GM19438 (cell line): ENCODE measurements at regions not wholly inside any gene's neighbourhood (a gene's known extent, or its start where the extent isn't known, plus 50 kb on each side); places are given as distances from the start of the nearest gene placed in this dataset.
A peak's percentile ranks its signal among the peaks of the same experiment; 100 is the strongest.
"Not testable (repeated sequence)": the region's sequence is repeated elsewhere in the genome, so short reads cannot be mapped to it uniquely, and the experiment has no call there.

Experiments
- ATAC-seq: cut with Tn5 transposase; IDR thresholded peaks from one replicate; pipeline ENCODE4 v1.9.1; 2021; ENCODE audit warnings: low read depth; ENCODE audit not compliant: unreplicated experiment

DNA sequence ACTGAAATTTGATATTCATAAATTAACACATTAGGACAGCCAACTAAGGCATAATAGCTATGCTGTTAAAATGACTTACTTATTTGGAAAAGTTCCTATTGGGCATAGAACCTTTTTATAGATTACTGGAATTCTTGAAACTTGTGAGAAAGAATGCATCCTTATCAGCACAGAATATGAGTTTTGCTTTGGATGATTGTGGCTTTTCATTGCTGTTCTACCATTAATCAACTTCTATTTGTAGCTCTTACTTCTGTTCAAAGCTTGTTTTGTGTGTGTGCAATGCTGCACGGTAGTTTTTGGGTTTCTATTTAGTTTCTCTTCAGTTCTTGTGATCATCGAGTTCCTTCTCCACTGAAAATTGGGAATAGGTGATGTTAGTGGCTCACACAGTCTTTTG lies 152.4 kb upstream of the PELI2 start:
- ATAC-seq: no peak

DNA sequence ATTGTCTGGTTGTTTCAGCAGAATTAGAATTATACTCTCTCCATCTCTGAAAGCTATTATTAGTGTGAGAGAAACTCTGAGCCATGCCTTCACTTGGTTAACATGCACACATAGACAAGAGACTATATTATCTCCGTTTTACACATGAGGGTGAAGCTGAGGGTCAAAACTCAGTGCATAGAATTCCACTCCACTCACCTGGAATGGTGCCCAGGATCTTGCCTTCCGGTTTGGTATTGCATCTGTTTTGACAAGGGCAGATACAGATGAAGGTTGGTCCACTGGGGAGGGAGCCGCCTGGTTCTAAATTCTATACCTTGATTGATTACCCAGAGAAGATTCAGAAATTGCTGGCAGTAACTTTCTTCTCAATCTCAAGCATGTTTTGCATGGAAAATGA lies 149.5 kb upstream of the PELI2 start:
- ATAC-seq: no peak

DNA sequence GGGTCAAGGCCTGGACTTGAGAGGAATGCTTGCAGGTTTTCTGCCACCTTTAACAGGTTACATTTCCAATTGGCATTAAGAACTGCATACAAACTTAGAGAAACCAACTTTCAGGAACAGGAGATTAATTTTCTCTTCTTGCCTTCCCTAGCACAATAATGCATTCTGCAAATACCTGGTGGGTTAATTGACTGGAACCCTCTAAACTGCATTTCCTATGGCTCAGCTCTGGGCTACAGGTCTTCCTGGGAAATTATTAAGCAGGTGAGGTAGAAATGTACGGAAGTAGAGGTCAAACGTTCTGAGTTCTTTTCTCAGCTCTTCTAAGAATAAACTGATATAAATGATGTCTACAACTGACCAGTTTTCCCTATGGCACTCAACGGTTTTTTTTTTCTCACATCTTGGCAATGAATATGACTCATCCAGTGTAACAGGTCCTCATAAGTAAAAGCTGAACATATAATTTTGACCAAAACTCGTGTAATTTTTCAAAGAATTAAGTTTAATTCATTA lies 144.9 kb upstream of the PELI2 start:
- no peak for ATAC-seq

DNA sequence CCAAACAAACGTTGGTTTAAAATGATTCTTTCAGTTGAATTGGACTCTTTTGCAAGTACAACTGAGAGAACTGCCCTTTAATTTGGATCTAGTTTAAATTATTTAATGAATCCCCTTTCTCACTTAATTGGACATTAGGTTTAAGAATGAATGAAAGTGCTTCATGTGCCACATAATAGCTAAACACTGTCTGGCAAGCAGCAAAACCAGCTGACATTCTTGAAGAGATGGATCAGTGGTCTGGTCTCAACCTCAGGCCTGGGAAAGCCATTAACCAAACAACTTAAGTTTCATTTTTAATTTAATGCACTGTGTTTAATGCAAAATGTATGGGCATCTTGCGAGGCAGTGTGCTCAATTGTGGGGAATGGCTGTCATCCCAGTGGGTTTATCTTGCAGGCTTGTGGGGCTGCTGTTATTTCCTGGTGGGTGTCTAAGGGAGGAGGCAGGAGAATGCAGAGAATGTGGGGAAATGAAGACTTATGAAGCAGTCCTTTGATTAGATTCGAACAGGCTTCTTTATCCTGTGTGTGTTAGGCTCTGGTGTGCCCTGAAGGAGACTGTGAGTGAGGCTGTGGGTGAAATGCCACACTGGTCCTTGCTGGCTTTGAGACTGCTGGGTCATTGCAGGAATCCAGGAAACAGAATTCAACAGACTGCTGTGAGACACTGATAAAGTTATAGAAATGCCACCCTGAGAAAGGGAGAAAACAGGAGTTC lies 144.1 kb upstream of the PELI2 start:
- no peak for ATAC-seq

DNA sequence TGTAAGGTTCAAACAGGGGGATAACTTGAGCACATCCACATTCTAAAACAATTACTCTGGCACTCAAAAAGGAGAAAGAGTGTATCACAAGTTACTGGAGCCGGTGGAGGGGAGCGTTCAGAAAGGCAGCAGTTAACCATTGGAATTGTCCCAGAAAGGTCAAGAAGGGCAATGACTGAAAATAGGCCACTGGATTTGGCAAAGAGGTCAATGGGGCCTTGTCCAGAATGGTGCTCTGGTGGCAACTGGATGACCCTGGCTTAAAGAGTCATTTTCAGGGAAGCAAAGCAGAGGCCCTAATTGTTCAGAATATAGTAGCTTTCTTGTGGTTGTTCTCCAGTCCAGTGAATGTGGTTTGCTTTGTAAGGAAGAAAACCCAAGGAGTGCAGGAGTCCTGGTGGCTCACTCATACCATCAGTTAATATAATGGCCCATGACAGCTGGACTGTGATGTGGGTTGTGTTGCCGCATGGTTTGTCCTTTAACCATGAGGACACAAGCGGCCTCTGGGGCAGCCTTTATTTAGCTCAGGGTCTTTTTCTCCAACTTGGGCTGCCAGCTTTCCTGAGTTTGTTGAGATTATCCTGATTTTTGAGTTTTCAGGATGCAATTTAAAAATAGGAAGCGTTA lies 142.8 kb upstream of the PELI2 start:
- no peak for ATAC-seq

DNA sequence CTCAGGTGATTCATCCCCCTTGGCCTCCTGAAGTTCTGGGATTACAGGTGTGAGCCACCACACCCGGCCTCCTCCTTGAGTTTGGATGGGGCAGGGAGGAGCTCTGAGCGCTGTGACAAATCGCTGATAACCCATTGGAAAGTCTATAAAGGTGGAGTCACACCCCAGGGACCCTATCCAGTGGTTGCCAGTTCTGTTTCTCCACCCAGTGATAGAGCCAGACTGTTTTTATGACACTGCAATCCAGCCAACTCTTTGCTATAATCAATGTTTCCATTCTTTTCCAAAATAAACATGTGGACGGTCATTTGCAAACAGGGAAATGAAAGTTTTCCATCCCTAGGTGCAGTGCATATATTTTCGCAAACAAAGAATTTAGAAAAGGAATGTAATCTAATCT lies 142.0 kb upstream of the PELI2 start:
- ATAC-seq: no peak

DNA sequence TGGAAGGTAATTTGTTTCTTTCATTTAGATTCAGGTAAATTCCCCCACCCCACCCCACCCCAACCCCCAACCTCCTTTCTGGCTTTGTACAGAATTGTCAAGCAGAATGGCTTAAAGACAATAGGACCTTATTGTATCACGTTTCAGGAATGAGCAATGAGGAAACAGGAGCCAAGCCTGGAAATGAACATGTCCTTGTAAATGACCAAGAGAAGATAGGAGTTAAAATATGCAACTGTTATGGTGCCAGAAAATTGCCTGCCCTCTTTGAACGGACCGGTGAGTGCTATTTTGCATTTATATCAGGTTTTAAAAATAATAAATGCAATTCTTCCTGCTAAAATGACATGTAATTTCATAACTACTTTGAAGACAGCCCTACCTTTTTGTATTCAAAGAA lies 141.6 kb upstream of the PELI2 start:
- ATAC-seq: no peak

DNA sequence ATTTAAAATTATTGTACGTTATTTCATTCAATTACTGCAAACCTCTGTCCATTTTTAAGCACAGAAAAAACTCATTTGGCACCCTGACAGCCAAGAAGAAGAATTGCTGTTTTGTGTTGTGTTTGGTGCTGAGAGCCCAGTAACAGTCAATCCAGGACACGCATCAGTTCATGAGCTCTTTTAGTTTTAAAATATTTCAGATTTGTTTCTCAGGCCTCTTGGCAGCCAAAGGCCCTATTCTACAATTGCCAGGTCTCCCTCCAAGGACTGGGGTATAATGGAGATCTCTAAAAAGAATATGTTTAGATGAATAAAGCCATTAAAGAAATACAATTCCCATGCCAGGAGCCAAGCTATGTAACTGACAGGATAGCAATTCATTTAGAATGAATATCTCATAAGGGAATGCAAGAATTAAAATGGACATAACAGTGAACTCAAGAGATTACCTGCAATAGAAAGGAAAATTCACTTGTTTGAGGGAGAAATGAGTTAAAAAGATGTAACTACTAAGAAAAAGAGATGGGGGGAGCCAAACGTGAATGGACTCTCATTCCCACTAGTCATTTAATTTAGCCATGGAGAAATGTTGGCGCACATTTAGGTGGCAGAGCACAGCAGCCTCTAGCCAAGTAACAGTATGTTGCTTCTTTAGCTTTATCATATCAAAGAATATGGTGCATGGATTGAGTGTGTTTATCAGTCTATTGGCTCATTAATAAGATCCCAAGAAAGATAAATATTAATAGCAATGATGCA lies 140.6 kb upstream of the PELI2 start:
- ATAC-seq: no peak

DNA sequence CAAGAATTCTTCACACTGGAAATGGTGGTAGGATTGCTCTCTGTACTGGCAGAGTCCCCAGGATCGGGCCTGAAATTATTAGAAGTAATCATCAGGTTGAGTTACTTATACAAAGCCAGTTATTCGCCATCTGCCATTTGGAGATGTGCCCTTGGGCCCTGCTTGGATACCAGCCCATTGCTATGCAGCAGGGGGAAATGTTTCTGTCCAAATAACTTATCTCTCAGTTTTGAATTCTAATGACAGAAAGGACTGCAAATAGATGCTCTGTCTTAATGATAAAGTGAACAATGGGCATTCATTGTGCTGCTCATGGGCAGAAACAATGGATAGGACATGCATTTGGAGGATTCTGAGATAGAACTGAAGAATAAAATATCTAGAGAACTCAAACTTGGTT lies 139.1 kb upstream of the PELI2 start:
- ATAC-seq: no peak

DNA sequence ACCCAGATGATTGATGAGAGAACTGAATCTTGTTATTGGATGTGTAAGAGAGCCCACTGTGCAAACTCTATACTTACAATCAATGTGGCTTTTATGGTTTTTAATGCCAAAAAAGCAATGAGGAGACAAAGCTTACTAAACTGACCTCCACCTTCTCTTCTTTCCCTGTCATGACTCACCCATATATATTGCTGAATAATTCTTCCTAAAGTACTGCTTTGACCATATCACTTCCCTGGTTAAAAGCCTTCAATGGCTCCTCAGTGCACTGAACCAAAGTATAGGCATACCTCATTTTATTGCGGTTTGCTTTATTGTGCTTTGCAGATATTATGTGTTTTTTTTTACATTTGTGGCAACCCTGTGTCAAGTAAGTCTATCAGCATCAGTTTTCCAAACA lies 138.4 kb upstream of the PELI2 start:
- no peak for ATAC-seq

DNA sequence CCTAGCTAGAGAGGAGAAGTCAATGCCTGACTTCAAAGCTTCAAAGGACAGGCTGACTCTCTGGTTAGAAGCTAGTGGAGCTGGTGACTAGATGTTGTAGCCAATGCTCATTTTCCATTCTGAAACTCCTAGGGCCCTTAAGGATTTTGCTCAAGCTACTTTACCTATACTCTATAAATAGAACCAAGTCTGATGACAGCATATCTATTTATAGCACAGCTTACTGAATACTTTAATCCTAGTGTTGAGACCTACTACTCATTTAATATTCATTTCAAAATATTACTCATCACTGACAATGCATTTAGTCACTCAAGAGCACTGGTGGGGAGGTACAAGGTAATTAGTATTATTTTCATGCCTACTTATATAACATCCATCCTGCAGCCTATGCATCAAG lies 137.2 kb upstream of the PELI2 start:
- no peak for ATAC-seq

DNA sequence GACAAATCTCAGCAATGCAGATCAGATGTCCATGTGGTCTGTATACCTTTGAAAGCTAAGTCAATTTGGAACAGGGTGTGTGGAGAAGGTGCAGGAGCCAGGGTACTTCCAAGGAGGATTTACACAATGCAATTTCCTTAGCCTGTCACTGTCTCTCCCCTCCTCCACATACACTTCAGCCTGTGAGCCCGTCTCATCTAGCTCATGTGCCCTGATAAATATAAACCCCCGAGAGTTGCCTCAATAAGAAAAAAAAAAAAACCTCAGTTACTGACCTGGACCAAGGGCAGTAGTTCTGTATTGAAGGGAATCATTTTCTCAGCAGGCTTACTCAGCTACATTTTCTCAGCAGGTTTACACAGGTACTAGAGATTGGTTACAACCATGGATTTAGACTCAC lies 132.1 kb upstream of the PELI2 start:
- ATAC-seq: no peak

DNA sequence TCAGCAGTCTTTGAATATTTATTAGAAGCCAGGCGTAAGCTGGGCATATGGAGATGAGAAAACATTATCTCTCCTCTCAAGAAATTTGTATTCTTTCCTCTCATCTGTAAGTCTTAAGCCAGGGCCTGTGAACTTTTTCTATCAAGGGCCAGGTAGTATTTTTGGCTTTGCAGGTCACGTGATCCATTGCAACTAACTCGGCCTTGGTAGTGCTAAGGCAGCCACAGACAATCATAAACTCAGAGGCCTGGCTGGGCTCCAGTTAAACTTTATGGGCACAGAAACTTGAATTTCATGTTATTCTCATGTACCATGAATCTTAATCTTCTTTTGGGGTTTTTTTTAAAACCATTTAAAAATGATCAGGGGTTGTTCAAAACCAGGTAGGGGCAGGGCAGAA lies 117.4 kb upstream of the PELI2 start:
- ATAC-seq: no peak

DNA sequence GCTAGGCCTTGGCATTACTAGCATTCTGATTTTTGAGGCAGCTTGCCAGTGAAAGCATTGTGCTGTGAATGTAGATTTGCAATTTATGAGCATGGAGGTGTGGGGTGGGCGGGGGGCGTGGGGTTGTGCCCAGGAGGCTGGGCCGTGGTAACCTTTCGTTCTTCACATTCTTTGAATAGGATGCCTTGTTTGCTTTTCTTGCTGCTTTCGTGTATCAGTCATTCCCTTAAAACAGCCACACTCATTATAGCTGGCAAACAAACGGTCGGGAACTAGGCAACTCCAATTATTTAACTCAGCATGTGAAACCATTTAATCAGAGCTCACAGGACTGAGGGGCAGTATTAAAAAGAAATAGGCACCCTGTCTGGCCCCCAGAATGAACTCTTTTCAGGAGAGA lies 115.9 kb upstream of the PELI2 start:
- ATAC-seq: no peak

DNA sequence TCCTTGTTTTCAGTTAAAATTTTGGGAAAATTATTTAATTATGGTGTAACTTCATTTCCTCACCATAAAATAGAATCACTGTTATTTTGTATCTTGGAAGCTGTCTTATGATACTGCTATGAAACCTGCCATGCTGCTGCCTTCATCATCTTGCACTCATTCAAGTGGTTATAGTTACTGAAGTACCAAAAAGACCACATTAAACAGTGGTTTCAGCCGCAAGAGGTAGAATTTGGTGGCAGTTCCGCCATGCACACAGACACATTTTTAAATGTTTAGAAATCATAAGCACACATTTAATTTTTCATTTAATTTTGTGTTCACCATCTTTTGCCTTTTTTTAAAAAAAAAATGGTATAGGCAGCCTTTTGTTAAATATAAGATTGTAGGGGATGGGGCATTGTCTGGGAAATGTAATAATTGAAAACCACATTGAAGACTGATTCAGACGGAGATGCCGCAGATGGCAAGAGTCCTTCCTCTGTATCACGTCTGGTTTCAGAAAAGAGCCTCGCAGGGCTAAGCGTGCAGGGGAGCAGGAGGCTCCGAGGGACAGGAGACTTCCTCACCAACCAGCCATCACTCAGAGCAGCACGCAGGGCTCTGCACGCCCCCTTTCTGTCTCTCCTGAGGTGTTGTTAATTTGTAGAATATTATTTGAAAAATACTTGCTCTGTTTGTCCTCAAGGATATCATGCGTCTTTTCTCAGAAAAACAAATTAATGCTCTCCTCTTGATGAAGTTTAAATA lies 115.2 kb upstream of the PELI2 start:
- peak; percentile 71 for ATAC-seq

DNA sequence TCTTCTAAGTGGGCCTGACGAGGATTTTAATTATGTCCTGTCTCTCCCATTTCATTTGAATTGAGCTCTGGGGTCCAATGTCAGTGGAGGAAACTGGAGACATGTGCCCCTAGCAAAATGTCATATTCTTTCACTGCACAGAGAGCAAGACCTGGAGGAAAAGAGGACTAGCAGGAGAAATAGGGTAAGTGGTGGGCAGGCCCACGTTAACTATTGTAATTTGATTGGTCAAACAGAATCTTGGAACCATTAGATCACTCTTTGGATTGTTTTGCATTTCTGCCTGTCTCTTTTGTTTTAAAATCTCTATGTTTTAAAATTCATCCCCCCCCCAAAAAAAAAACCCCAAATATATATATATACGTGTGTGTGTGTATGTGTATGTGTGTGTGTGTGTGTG lies 113.9 kb upstream of the PELI2 start:
- no peak for ATAC-seq

DNA sequence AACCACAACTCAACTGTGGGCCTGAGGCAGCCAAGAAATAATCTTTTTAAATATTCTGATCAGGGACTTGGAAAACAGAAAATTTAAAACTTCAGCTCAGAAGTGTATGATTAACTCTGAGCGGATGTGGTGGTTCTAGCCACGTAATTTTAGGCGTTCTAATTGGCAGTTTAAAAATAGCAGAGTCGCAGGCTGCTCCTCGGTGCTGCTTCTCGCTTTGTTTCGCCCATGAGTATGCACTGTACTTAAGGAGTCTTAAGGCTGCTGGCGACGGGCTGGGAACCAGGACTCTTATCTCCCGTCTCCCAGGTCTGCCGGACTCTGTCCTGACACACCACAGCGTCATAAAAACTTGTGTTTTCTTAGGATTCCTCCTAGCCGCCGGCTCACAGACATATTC lies 113.4 kb upstream of the PELI2 start:
- peak; percentile 71 for ATAC-seq

DNA sequence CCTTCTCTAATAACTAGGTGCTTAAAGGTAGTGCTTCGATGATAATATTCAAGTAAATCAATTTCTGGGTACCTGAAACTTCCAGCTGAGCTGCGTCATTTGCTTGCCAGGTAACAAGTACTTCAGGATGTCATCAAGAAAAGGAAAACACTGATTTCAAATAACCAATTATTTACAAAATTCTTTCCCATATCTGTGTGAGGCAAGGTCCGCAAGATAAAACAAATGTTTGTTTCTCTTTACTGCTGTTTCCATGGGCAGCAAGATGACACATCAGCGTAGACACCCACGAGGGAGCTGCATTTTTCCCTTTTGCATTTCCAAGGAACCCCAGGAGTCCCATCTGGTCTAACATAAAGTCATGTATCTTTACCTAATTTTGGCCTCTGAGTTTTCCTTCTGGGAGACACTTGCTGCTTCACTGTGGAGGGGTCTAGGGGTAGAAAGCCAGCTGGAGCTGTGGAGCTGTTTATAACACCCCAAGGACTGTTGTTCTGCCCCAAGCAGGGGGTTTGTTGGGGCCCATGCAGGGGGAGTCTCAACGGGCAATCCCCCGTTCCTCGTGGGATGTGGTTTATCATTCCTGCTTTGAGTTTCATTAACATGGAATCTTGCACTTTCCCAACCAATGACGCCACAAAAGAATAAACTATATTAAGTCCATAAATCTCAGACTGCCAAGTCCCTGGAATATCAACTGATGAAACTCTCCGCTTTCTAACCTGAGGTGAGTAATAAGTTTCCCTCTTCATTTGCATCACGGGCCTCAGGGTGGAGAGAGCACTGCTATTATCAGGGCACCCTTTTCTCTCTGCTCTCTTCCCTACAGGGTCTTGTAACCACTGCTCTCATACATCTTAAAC lies 112.8 kb upstream of the PELI2 start:
- peak; percentile 5 for ATAC-seq

DNA sequence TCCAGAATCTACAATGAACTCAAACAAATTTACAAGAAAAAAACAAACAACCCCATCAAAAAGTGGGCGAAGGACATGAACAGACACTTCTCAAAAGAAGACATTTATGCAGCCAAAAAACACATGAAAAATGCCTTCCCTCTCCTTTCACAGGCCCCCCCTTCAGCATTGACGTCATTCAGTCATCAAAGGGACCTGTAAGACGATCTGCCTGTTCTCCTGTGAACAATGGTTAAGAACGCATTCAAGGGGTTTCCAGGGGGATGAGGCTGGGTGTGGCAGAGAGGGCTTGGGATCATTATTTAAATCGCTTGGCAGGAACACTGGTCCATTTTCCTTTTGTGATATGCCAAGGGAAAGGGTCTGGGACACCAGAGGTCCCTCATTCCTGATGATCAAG lies 110.7 kb upstream of the PELI2 start:
- not testable (repeated sequence) for ATAC-seq

DNA sequence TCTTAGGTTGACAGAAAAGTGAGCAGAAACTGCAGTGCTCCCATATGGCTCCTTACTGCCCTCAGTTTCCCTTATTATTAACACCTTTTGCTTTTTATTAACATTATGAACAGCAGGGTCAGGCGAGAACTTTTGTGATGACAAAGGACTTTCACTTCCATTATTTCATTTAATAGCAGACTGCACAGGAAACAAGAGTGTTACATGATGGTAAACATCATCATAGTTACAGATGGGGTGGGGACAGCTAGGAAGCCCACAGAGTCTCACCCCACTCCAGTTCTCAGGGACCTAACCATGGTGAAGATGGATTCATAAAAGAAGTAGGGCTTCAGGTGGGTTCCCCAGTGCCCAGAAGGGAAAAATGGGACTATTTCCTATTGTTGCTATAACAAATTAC lies 110.1 kb upstream of the PELI2 start:
- ATAC-seq: no peak
